ENCODE measurements at regions not wholly inside any gene's neighbourhood (a gene's known extent, or its start where the extent isn't known, plus 50 kb on each side); places are given as distances from the start of the nearest gene placed in this dataset.
A peak's percentile ranks its signal among the peaks of the same experiment; 100 is the strongest.

GRCh38 chr2:241924069-241924908, 54.8 kb downstream of the RTP5 start:
- peak; percentile 47 for DNase-seq (ENCODE audit: low spot score)

GRCh38 chr2:241924909-241925250, 55.4 kb downstream of the RTP5 start:
- peak; percentile 83 for DNase-seq (ENCODE audit: low spot score)

- DNase-seq (ENCODE audit: low spot score) = peak; percentile 73
Observed at GRCh38 chr2:241925277-241925676, 55.7 kb downstream of the RTP5 start.

- DNase-seq (ENCODE audit: low spot score) = peak; percentile 72
Observed at GRCh38 chr2:241925821-241926441, 56.4 kb downstream of the RTP5 start.

GRCh38 chr2:241926541-241927311, 57.2 kb downstream of the RTP5 start:
- peak; percentile 88 for DNase-seq (ENCODE audit: low spot score)

GRCh38 chr2:241929551-241930490, 60.3 kb downstream of the RTP5 start:
- peak; percentile 65 for DNase-seq (ENCODE audit: low spot score)

- DNase-seq (ENCODE audit: low spot score) = peak; percentile 84
Observed at GRCh38 chr2:241931084-241931975, 61.8 kb downstream of the RTP5 start.

- DNase-seq (ENCODE audit: low spot score) = peak; percentile 81
Observed at GRCh38 chr2:241931976-241932898, 62.7 kb downstream of the RTP5 start.

GRCh38 chr2:241932899-241933178, 63.3 kb downstream of the RTP5 start:
- no peak for DNase-seq (ENCODE audit: low spot score)

GRCh38 chr2:241933179-241933911, 63.8 kb downstream of the RTP5 start:
- peak; percentile 74 for DNase-seq (ENCODE audit: low spot score)

- no peak for DNase-seq (ENCODE audit: low spot score)
Observed at GRCh38 chr2:241935314-241935713, 65.8 kb downstream of the RTP5 start.

- peak; percentile 49 for DNase-seq (ENCODE audit: low spot score)
Observed at GRCh38 chr2:241935774-241936173, 66.2 kb downstream of the RTP5 start.

GRCh38 chr2:241936457-241937133, 67.1 kb downstream of the RTP5 start:
- DNase-seq (ENCODE audit: low spot score) = peak; percentile 65

GRCh38 chr2:241937297-241937696, 67.8 kb downstream of the RTP5 start:
- peak; percentile 45 for DNase-seq (ENCODE audit: low spot score)

GRCh38 chr2:241939541-241939940, 70.0 kb downstream of the RTP5 start:
- DNase-seq (ENCODE audit: low spot score) = peak; percentile 51

GRCh38 chr2:241940329-241940728, 70.8 kb downstream of the RTP5 start:
- no peak for DNase-seq (ENCODE audit: low spot score)

GRCh38 chr2:241941691-241942301, 72.3 kb downstream of the RTP5 start:
- peak; percentile 53 for DNase-seq (ENCODE audit: low spot score)
